HAP-1 (cell line): ENCODE measurements at regions not wholly inside any gene's neighbourhood (a gene's known extent, or its start where the extent isn't known, plus 50 kb on each side); places are given as distances from the start of the nearest gene placed in this dataset.
"Not testable (repeated sequence)": the region's sequence is repeated elsewhere in the genome, so short reads cannot be mapped to it uniquely, and the experiment has no call there.

ENCODE experiments used
- DNase-seq, 2 experiments: peaks; one replicate each; pipeline ENCODE4 v3.0.0-alpha.2; 2016 to 2020; ENCODE audit warnings: low spot score in 2 of 2
- H3K27me3 ChIP-seq: fragments of 250-450 bp; sonication (Bioruptor Pico); 2 replicates; pipeline ENCODE4 v1.5.1; 2020; ENCODE audit warnings: low read depth, mild to moderate bottlenecking, moderate library complexity
- H3K36me3 ChIP-seq: fragments of 250-450 bp; sonication (Bioruptor Pico); replicated peaks from 2 replicates; pipeline ENCODE4 v1.5.1; 2020; ENCODE audit warnings: mild to moderate bottlenecking
- H3K4me1 ChIP-seq: fragments of 250-450 bp; sonication (Bioruptor Pico); 2 replicates; pipeline ENCODE4 v1.5.1; 2020; ENCODE audit warnings: mild to moderate bottlenecking
- H3K4me3 ChIP-seq: fragments of 250-450 bp; sonication (Bioruptor Pico); 2 replicates; pipeline ENCODE4 v1.5.1; 2020; ENCODE audit warnings: mild to moderate bottlenecking, moderate library complexity
- H3K9me3 ChIP-seq: fragments of 250-450 bp; sonication (Bioruptor Pico); 2 replicates; pipeline ENCODE4 v1.5.1; 2020; ENCODE audit warnings: mild to moderate bottlenecking, moderate library complexity
- in situ Hi-C: fragments of 300-500 bp; cut with MboI; formaldehyde crosslinking; loops from 3 replicates; pipeline ENCODE4 v1.14.3; 2020; ENCODE audit warnings: low sequenced_read_pairs, inconsistent platforms, mixed read lengths

GRCh38 chr2:83933749-83934148, 525.3 kb downstream of the SUCLG1 start:
- DNase-seq, result no peak
- in situ Hi-C loops, result no loop called here

DNA sequence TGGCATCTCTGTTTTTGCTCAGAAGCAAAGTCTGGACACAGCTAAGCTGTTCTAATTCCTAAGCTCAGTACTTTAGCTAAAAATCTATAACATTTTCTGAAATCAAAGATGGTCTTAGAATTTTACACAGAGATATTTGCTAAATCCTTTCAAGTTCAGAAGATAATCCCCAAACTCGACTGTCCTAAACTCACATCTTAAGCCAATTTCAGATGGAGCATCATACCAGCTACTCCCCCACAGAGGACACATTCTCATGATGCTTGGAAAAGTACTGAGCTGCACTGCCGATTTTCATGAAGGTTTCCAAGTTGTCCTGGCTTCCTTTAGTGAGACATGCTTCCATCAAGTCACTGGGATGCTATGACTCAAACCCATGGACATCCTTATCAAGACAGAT, 535.5 kb downstream of the SUCLG1 start:
- Histone ChIP-seq H3K36me3 (no peaks in the 10 kb centered on the region), H3K4me1 (no peaks in the 10 kb centered on the region), H3K9me3 (no peaks in the 10 kb centered on the region), H3K27me3 (peaks cover 6% of the 10 kb centered on the region), H3K4me3 (no peak overlapping the region)
- in situ Hi-C loops, result no loop called here
- no peak for DNase-seq

More at GRCh38 chr2:83933749-83934148, 525.3 kb downstream of the SUCLG1 start:
- 0 out of 2 replicates have a peak, but pooled peaks cover 4% of the 10 kb centered on the region for H3K9me3 ChIP-seq
- H3K4me1 ChIP-seq, result peaks cover 3% of the 10 kb centered on the region; the same call in 1 of the 2 replicates
- H3K36me3 ChIP-seq, result no peaks in the 10 kb centered on the region
- no peak overlapping the region for H3K4me3 ChIP-seq
- H3K27me3 ChIP-seq, result peaks cover 37% of the 10 kb centered on the region

GRCh38 chr2:83916559-83916958, 542.5 kb downstream of the SUCLG1 start:
- Histone ChIP-seq H3K36me3 (no peaks in the 10 kb centered on the region), H3K4me1 (no peaks in the 10 kb centered on the region), H3K27me3 (peaks cover 3% of the 10 kb centered on the region; the same call in 1 of the 2 replicates), H3K9me3 (no peaks in the 10 kb centered on the region), H3K4me3 (no peak overlapping the region)
- no peak for DNase-seq
- in situ Hi-C loops, result no loop called here

- Histone ChIP-seq H3K36me3 (no peaks in the 10 kb centered on the region), H3K27me3 (peaks cover 3% of the 10 kb centered on the region; the same call in 1 of the 2 replicates), H3K9me3 (no peaks in the 10 kb centered on the region), H3K4me3 (no peak overlapping the region), H3K4me1 (no peaks in the 10 kb centered on the region)
- in situ Hi-C loops, result no loop called here
- DNase-seq, result no peak
These were observed 543.7 kb downstream of the SUCLG1 start for GRCh38 chr2:83915381-83915780.

DNA sequence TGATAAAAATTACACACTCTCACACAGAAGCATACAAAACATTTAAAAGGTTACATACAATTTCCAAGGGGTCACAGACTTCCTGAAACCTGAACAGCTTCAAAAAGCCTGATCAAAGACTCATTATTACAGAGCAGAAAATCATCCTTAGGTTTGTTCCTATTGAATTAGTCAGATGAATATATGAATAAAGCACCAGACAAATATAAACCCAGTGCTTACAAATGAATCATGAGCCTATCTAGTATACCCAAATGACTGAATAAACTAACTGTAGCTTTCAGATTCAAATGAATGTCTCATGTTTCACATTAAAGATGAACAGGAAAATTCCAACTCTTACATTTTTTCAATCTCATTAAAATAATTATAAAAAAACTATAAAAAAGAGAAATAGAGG, 550.3 kb downstream of the SUCLG1 start:
- in situ Hi-C loops, result no loop called here
- Histone ChIP-seq H3K9me3 (no peaks in the 10 kb centered on the region), H3K4me1 (no peaks in the 10 kb centered on the region), H3K36me3 (no peaks in the 10 kb centered on the region), H3K27me3 (no peaks in the 10 kb centered on the region), H3K4me3 (no peak overlapping the region)
- no peak for DNase-seq

DNA sequence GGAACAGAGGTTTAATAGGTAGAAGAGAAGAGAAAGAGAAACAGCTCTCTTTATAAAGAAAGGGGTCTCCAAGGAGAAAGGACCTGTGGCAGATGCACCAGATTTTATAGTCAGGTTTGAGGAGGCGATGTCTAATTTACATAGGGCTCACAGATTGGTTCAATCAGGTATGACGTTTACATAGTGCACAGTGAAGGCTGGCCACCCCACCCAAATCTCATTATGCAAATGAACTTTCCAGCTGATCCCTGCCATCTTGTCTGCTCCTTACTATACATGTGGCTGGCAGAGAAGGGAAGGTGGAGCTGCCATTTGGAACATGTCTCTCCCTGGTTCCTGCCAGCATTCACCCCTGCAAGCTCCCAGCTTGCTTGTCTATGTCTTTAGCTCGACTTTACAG, 557.8 kb downstream of the SUCLG1 start:
- H3K9me3 ChIP-seq, result no peaks in the 10 kb centered on the region
- DNase-seq, result no peak
- no peak overlapping the region for H3K4me3 ChIP-seq
- no peaks in the 10 kb centered on the region for H3K4me1 ChIP-seq
- H3K27me3 ChIP-seq, result 0 out of 2 replicates have a peak, but pooled peaks cover 2% of the 10 kb centered on the region
- H3K36me3 ChIP-seq, result no peaks in the 10 kb centered on the region
- in situ Hi-C loops, result no loop called here

DNA sequence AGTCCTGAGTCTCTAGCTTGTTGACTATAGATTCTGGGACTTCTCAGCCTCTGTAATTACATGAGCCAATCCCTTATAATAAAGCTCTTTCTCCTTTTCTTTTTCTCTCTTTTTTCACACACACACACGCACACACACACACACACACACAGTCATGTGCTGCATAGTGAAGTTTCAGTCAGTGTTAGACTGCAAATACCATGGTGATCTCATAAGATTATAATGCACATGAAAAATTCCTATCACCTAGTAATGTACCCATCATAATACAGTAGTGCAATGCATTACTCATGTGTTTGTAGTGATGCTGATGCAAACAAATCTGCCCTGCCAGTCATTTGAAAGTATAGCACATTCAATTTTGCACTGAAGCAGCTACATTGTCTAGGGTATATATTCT, 558.2 kb downstream of the SUCLG1 start:
- Histone ChIP-seq H3K36me3 (no peaks in the 10 kb centered on the region), H3K4me1 (no peaks in the 10 kb centered on the region), H3K4me3 (no peak overlapping the region), H3K27me3 (0 out of 2 replicates have a peak, but pooled peaks cover 2% of the 10 kb centered on the region), H3K9me3 (no peaks in the 10 kb centered on the region)
- DNase-seq, result no peak
- in situ Hi-C loops, result no loop called here

DNA sequence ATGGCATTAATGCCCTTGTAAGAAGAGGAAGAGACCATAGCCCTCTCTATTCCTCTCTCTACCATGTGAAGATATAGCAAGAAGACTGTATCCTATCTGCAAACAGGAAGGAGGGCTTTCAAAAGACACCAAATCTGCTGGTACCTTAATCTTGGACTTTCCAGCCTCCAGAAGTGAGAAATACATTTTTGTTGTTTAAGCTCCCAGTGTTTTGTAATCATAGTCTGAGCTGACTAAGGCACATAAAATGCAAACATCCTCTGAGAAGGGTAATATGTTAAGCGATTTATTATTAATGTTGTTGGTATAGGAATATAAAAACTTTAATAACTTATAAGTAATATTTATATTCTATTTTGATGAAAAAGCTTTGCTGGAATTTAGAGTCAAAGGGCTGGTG, 559.8 kb downstream of the SUCLG1 start:
- H3K4me3 ChIP-seq, result no peak overlapping the region
- H3K27me3 ChIP-seq, result 0 out of 2 replicates have a peak, but pooled peaks cover 2% of the 10 kb centered on the region
- DNase-seq, result no peak
- no peaks in the 10 kb centered on the region for H3K36me3 ChIP-seq
- in situ Hi-C loops, result no loop called here
- H3K9me3 ChIP-seq, result no peaks in the 10 kb centered on the region
- no peaks in the 10 kb centered on the region for H3K4me1 ChIP-seq

DNA sequence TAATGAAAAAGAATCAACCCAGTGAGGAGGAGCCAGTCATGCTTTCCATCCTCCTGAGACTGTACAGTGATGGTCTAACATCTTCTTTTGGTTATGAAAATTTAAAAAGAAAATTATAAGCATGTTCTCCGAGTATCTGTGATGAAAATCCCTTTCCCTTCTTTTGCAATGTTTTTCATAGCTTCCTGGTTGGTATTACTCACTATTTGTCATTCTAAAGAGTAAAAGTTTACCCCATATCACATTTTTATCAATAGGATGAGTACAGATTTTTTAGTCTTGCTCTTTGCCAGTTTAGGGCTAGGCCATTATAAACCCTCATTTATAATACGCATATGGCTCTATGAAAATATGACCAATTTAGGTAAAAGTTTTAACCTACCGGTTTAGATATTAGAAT, 564.1 kb downstream of the SUCLG1 start:
- Histone ChIP-seq H3K9me3 (no peaks in the 10 kb centered on the region), H3K27me3 (0 out of 2 replicates have a peak, but pooled peaks cover 2% of the 10 kb centered on the region), H3K36me3 (no peaks in the 10 kb centered on the region), H3K4me1 (no peaks in the 10 kb centered on the region), H3K4me3 (no peak overlapping the region)
- DNase-seq, result no peak
- in situ Hi-C loops, result no loop called here

DNA sequence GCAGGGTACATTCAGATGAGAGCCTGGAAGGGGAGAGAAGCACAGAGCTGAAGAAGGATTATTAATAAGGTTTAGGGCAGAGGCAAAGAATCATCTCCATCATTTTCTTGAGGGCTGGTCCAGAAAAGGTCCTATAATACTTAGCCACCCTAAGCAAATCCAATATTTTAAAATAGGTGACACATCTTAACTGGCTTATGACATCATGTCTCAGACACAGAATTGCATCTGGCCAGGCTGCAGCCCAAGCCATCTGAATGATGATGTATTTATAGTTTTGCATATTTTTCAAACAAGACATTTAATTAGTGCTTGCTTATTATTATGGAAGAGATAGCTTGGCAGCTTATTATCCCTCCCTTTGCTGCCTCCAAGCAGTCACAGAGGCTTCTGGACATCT, 571.3 kb downstream of the SUCLG1 start:
- H3K36me3 ChIP-seq, result no peaks in the 10 kb centered on the region
- in situ Hi-C loops, result no loop called here

DNA sequence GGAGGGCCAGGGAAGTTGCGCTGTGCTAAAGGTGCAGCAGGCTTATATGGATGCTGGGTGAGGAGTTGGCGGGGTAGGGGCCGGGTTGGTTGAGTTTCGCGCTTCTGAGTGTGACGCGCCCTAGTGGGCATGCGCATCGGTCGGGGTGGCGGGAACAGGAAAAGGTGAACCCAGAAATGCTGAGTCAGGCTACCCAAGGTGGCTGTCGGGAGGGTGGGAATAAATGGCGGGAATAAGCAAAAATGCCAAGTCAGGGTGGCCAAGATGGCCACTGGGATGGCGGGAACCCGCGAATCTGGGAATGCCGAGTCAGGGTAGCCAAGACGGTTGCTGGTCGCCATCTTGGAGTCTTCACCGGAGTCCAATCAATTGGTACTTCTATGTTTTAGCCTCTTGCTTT, 580.0 kb downstream of the SUCLG1 start:
- Histone ChIP-seq H3K9me3 (no peaks in the 10 kb centered on the region), H3K4me1 (no peaks in the 10 kb centered on the region), H3K4me3 (no peak overlapping the region), H3K36me3 (no peaks in the 10 kb centered on the region), H3K27me3 (no peaks in the 10 kb centered on the region)
- in situ Hi-C loops, result no loop called here
- DNase-seq, result no peak

More for the DNA sequence above, 571.3 kb downstream of the SUCLG1 start:
- Histone ChIP-seq H3K9me3 (no peaks in the 10 kb centered on the region), H3K4me1 (no peaks in the 10 kb centered on the region), H3K4me3 (no peak overlapping the region), H3K27me3 (no peaks in the 10 kb centered on the region)
- no peak for DNase-seq

DNA sequence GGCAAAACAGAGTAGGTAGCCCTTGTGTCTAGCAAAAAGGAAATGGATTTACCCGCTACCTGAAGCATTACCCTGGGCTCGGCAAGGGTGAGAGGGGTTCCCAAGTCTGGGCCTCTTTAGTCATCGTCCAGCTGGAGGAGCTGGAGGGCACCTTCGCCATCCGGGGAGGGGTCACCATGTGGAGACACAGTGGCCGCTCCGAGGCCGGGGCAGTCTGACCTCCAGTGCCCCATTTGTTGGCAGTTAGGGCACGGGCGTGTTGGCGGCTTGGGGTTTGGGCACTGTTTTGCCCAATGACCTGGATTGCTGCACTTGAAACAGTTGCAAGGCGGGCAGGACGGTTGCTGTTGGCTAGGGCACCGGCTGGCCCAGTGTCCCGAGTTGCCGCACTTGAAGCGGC, 581.8 kb downstream of the SUCLG1 start:
- H3K4me3 ChIP-seq, H3K27me3 ChIP-seq, H3K9me3 ChIP-seq, DNase-seq, H3K4me1 ChIP-seq, H3K36me3 ChIP-seq, in situ Hi-C loops: not testable (repeated sequence)

DNA sequence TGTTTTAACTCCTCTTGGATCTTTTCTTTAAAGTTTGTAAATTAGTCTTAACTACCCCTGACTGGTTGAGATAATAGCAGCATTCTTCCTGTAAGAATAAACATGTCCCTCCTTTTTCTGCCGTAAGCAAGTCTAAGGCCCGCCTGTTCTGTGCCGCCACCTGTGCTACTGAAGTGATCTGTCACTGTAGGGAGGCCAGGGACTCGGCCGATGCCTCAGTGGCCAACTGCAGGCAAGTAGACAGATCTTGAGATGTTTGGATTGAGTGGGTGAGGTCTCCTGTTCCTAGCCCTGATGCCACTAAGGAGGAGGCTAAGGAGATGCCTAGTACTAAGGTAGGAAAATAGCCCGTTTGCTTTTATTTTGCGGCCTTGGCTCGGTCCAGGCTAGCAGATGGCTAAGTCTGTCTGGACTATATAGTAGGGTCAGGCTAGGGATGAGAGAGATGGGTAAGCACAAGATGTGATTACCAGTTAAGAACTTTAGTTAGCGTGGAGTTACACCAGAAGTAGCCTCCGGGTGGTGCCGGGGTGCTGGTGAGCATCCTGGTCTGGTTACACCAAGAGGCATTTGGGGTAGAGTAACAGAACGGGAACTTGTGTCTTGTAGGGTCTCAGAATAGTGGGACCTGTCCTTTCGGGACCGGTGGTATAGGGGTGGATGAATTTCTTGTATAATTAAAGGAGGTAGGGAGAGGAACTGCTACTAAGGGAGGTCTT, 584.2 kb downstream of the SUCLG1 start:
- Histone ChIP-seq H3K36me3 (no peaks in the 10 kb centered on the region), H3K27me3 (no peaks in the 10 kb centered on the region), H3K9me3 (no peaks in the 10 kb centered on the region), H3K4me3 (no peak overlapping the region), H3K4me1 (no peaks in the 10 kb centered on the region)
- in situ Hi-C loops, result no loop called here
- DNase-seq, result no peak

GRCh38 chr2:83874066-83874465, 585.0 kb downstream of the SUCLG1 start:
- H3K36me3 ChIP-seq, result no peaks in the 10 kb centered on the region
- no peak for DNase-seq
- in situ Hi-C loops, result no loop called here
- no peaks in the 10 kb centered on the region for H3K27me3 ChIP-seq
- no peak overlapping the region for H3K4me3 ChIP-seq
- no peaks in the 10 kb centered on the region for H3K4me1 ChIP-seq
- no peaks in the 10 kb centered on the region for H3K9me3 ChIP-seq

GRCh38 chr2:83873110-83873509, 586.0 kb downstream of the SUCLG1 start:
- Histone ChIP-seq H3K9me3 (no peaks in the 10 kb centered on the region), H3K4me3 (no peak overlapping the region), H3K36me3 (no peaks in the 10 kb centered on the region), H3K4me1 (no peaks in the 10 kb centered on the region), H3K27me3 (no peaks in the 10 kb centered on the region)
- in situ Hi-C loops, result no loop called here
- DNase-seq, result no peak
